ENCODE measurements at regions not wholly inside any gene's neighbourhood (a gene's known extent, or its start where the extent isn't known, plus 50 kb on each side); places are given as distances from the start of the nearest gene placed in this dataset.

GRCh38 chr1:168439456-168440375 lies 104.1 kb downstream of the XCL2 start:
- 31% methylated on average over 20 of the region's 20 CpGs for WGBS (ENCODE audit: insufficient coverage, insufficient replicate concordance, low lambda C conversion rate, missing lambda C conversion rate)
- H3K36me3 ChIP-seq (ENCODE audit: control insufficient read depth in 2 of 2, insufficient read depth in 2 of 2, low read length in 1 of 2), result no peaks in the 10 kb centered on the region
- no peaks in the 10 kb centered on the region for H3K79me2 ChIP-seq (ENCODE audit: control insufficient read depth, insufficient read depth, low read length)
- ATAC-seq, result peak; percentile 97
- in situ Hi-C loops (cut with MboI), result loop anchor here (5.0 to 10.0 kb wide), 3 partner anchors 128 to 1105 kb away; no protein-coding TSS in a partner anchor
- H4K20me1 ChIP-seq (ENCODE audit: control insufficient read depth, insufficient read depth), result no peaks in the 10 kb centered on the region
- BruUV-seq (replicated peaks), result no TSS peak
- POLR2A ChIA-PET, result interaction anchor here (0.7 to 2.8 kb wide), 7 partner anchors 28 to 165 kb away, joined by 3 to 14 read pairs (median 3); no protein-coding TSS in a partner anchor
- H3K4me3 ChIP-seq, result no peak overlapping the region
- H3K4me2 ChIP-seq (ENCODE audit: control insufficient read depth, insufficient read depth), result no peak overlapping the region; the same call in 1 of the 2 replicates
- SMC1A ChIA-PET (ENCODE audit: uncharacterized antibody, unreplicated experiment), result interaction anchor here (0.6 to 16.8 kb wide), 66 partner anchors 12 to 1106 kb away, joined by 3 to 314 read pairs (median 4); partner anchors contain the start of genes BLZF1, SLC19A2 and XCL1
- peak; percentile 92 for FAIRE-seq
- peak overlapping the region; percentile 66; the same call in 1 of the 2 replicates for H2AFZ ChIP-seq (ENCODE audit: control insufficient read depth, low read depth, low read length)
- CTCF ChIA-PET, result interaction anchor here (0.6 to 14.9 kb wide), 65 partner anchors 10 to 1263 kb away, joined by 3 to 283 read pairs (median 4); no protein-coding TSS in a partner anchor
- H3K9ac ChIP-seq (ENCODE audit: control insufficient read depth, insufficient read depth, low read length), result no peak overlapping the region
- no peaks in the 10 kb centered on the region for H3K4me1 ChIP-seq (ENCODE audit: control insufficient read depth, insufficient read depth, low read length)
- H3K27me3 ChIP-seq (replicated peaks in 1 of 2; ENCODE audit: control insufficient read depth in 2 of 2, insufficient read depth in 2 of 2, low read length in 1 of 2), result no peaks in the 10 kb centered on the region; a peak in 1 of 4 replicates
- H3K9me3 ChIP-seq (replicated peaks; ENCODE audit: control insufficient read depth, insufficient read depth, low read length), result no peaks in the 10 kb centered on the region
- DNase-seq (ENCODE audit: low read depth, low spot score), result peak; percentile 45
- intact Hi-C loops (cut with micrococcal nuclease; ENCODE audit: unreplicated experiment), result loop anchor here (1.0 to 10.0 kb wide), 4 partner anchors 97 to 908 kb away; no protein-coding TSS in a partner anchor
- H3K27ac ChIP-seq (ENCODE audit: control insufficient read depth, insufficient read depth), result no peak overlapping the region
- RAD21 ChIA-PET (ENCODE audit: unreplicated experiment), result interaction anchor here (0.5 to 12.3 kb wide), 54 partner anchors 10 to 910 kb away, joined by 3 to 193 read pairs (median 4); no protein-coding TSS in a partner anchor
- TF ChIP-seq ZNF207 (IDR thresholded peaks at IDR 0.05; ENCODE audit: borderline replicate concordance), result peak; percentile 71; the same call in 1 of the 2 replicates
- TF ChIP-seq RUNX3 (IDR thresholded peaks at IDR 0.05; ENCODE audit: low read length), result peak; percentile 91
- TF ChIP-seq MEF2A (IDR thresholded peaks at IDR 0.05; ENCODE audit: insufficient read depth, low read depth, low read length), result no peak
- no peak for TF ChIP-seq MTA3 (IDR thresholded peaks at IDR 0.05; ENCODE audit: borderline replicate concordance, low read length)
- peak; percentile 71 for TF ChIP-seq YY1 (IDR thresholded peaks at IDR 0.05; ENCODE audit: low read depth, low read length)
- TF ChIP-seq E2F4 (IDR thresholded peaks at IDR 0.05; ENCODE audit: low read depth, low read length), result no peak
- no peak for TF ChIP-seq SIX5 (IDR thresholded peaks at IDR 0.05; ENCODE audit: low read depth, low read length, severe bottlenecking)
- TF ChIP-seq RB1 (IDR thresholded peaks at IDR 0.05; ENCODE audit: borderline replicate concordance), result peak; percentile 69; the same call in 1 of the 2 replicates
- no peak for TF ChIP-seq CEBPB (IDR thresholded peaks at IDR 0.05; ENCODE audit: borderline replicate concordance in 1 of 2, low read depth in 2 of 2, low read length in 2 of 2)
- TF ChIP-seq ZNF24 (IDR thresholded peaks at IDR 0.05), result no peak
- peak; percentile 68 for TF ChIP-seq RELA (IDR thresholded peaks at IDR 0.05; ENCODE audit: borderline replicate concordance, partially characterized antibody)
- no peak for TF ChIP-seq TCF7 (IDR thresholded peaks at IDR 0.05; ENCODE audit: borderline replicate concordance)
- TF ChIP-seq SMARCA5 (IDR thresholded peaks at IDR 0.05), result peak; percentile 59; the same call in 1 of the 2 replicates
- no peak for TF ChIP-seq SP1 (IDR thresholded peaks at IDR 0.05; ENCODE audit: low read depth, low read length)
- no peak for TF ChIP-seq USF1 (IDR thresholded peaks at IDR 0.05; ENCODE audit: borderline replicate concordance, extremely low read length, insufficient read depth, low read depth, low read length)
- no peak for TF ChIP-seq ZSCAN29 (IDR thresholded peaks at IDR 0.05)
- peak; percentile 59; the same call in 1 of the 2 replicates for TF ChIP-seq FOXM1 (IDR thresholded peaks at IDR 0.05; ENCODE audit: low read depth, low read length)
- no peak for TF ChIP-seq ASH2L (IDR thresholded peaks at IDR 0.05; ENCODE audit: borderline replicate concordance, low read depth)
- TF ChIP-seq BMI1 (IDR thresholded peaks at IDR 0.05; ENCODE audit: borderline replicate concordance), result no peak
- TF ChIP-seq NFYB (IDR thresholded peaks at IDR 0.05; ENCODE audit: insufficient read depth, low read depth, low read length), result no peak
- TF ChIP-seq IKZF1 (conservative IDR thresholded peaks at IDR 0.05), result peak; percentile 57
- peak; percentile 93 for TF ChIP-seq RAD21 (IDR thresholded peaks at IDR 0.05; ENCODE audit: insufficient read depth, low read depth, low read length)

Measured in GM12878 (cell line).